ENCODE measurements at regions not wholly inside any gene's neighbourhood (a gene's known extent, or its start where the extent isn't known, plus 50 kb on each side); places are given as distances from the start of the nearest gene placed in this dataset.

- TF ChIP-seq EZH2 (IDR thresholded peaks at IDR 0.05; ENCODE audit: borderline replicate concordance, low read depth, low read length, poor library complexity, severe bottlenecking), result no peak
- no peak for TF ChIP-seq CTCF (conservative IDR thresholded peaks at IDR 0.05; ENCODE audit: low read depth, low read length)
These were observed 383.9 kb upstream of the UBE2E2 start for GRCh38 chr3:22819209-22819608.
